HG03064 (cell line): ENCODE measurements at regions not wholly inside any gene's neighbourhood (a gene's known extent, or its start where the extent isn't known, plus 50 kb on each side); places are given as distances from the start of the nearest gene placed in this dataset.
"Not testable (repeated sequence)": the region's sequence is repeated elsewhere in the genome, so short reads cannot be mapped to it uniquely, and the experiment has no call there.

Experiments used
- ATAC-seq: cut with Tn5 transposase; IDR thresholded peaks from one replicate; pipeline ENCODE4 v1.9.1; 2021; ENCODE audit warnings: low read depth; ENCODE audit not compliant: unreplicated experiment

DNA sequence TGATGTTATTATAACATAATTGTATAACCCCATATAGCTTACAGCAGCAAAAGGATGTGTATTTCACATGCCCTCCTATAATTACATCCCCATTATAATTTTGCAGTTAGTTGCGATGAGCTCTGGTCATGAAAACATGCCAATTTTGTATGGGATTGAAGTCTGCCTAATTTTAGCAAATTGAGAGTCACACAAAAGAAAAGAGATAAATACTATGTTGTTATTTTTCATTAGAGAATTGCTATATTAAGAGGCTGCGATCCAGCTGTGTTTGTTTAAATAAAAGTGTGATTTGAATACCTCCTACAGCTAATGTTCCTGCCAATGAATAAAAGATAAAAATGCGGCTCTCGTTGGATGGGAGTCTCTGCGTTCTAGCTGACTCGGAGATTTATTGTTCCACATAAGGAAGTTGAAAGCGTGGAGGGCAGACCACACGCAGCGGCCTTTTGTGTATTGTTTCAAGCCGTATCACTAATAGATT, 461.0 kb upstream of the NFIA start:
- ATAC-seq: no peak

DNA sequence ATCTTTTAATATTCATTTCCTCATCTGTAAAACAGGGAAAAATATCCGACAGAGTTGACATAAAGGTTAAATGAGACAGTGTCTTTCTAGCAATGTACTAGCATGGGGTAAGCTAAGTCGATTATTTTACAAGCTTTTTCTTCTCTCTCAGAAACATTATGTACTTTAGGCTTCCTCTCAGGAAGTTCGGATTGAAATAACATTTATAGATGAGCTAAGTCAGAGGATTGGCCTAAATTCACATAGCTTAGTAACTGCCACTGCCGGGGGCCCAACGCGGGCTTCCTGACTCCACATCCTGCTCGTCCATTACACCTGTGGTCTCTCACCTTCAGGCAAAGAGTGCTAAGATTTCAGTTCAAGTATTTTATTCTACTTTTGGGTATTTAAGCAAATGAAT, 462.3 kb upstream of the NFIA start:
- ATAC-seq: no peak

DNA sequence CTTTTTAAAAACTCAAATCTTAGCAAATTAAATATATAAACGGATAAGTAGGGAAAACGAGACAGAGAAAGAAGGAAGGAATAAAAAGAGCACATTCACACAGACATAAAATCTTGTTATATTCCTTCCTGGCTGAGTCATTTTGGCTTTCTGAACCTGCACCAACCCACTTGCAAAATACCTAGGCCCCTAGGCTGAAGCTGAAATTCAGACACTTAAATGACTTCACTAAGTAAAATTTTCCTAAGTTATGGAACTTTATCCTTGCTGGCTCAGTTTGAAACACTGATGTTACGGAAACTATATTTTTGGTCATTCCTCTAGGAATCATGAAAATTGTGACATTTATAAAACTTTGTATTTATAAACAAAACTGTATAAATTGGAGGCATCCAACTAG, 462.8 kb upstream of the NFIA start:
- no peak for ATAC-seq

DNA sequence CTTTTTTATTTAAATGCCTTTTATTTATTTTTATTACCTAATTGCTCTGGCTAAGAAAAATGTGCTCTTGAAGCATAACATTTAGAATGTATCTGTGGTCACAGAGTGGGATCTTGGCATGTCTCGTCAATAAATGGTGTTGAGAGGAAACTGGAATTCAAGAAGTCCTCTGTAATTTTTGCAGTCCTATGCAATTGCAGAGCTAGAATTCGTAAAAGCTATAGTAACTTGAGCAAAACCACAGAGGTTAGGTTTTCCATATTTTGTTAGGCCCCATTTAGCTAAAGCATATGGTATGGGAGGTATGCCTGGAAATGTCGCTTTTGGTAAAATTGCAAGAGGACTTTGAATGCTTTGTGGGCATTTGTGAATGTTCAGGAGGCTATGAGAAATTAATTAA, 466.7 kb upstream of the NFIA start:
- ATAC-seq: no peak

DNA sequence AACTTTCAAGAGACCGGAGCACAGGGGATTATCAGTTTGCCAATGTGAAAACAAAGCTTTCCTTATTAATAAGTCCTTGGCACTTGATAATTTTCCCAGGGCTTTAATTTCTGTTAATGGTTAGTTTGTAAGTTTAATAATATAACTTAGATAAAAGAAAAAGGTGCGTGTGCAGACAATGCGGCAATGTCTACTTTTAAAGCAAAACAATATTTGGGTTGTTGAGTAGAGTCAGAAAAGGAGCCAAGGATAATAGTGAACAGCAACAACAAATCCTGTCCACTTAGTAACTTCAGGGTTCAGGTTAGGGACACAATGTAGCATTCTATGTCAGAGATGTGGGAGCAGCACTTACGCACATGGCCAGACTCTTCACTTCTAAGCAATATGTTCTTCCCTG, 469.6 kb upstream of the NFIA start:
- ATAC-seq: no peak

DNA sequence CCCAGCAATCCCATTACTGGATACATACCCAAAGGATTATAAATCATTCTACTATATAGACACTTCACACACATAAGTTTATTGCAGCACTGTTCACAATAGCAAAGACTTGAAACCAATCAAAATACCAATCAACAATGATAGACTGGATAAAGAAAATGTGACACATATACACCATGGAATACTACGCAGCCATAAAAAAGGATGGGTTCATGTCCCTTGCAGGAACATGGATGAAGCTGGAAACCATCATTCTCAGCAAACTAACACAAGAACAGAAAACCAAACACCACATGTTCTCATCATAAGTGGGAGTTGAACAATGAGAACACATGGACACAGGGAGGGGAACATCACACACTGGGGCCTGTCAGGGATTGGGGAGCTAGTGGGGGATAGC, 475.4 kb upstream of the NFIA start:
- ATAC-seq: not testable (repeated sequence)

DNA sequence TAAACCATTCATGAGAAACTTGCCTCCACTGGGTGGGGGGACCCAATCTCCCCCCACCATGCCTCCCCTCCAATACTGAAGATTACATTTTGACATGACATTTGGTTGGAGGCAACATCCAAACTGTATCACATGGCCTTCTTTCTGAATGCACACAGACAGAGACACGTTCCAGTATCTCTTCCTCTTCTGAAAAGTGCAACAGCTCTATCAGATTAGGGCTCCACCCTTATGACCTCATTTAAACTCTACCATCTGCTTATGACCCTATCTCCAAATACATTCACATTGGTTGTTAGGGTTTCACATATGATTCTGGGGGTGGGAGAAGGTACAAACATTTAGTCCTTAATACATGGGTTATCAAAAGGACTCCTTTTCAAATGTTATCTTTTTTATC, 481.8 kb upstream of the NFIA start:
- no peak for ATAC-seq

DNA sequence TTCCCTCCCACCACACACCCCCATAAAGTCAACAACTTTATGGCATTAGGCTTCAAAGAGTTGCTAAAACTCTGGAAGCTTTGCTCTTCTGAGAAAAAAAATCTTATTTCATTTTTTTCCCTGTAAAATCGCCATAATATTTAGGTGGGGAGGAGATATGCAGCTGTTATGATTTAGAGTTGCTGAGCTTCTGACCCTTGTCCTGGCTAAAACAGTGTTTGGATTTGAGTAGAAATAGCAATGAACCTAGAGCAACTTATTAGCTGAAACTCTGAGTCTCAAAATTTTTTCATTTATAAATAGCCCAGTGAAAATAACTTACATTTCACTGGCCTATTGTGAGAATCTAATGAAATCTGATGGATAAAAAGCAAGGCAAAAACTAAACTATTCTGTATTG, 482.8 kb upstream of the NFIA start:
- ATAC-seq: no peak

DNA sequence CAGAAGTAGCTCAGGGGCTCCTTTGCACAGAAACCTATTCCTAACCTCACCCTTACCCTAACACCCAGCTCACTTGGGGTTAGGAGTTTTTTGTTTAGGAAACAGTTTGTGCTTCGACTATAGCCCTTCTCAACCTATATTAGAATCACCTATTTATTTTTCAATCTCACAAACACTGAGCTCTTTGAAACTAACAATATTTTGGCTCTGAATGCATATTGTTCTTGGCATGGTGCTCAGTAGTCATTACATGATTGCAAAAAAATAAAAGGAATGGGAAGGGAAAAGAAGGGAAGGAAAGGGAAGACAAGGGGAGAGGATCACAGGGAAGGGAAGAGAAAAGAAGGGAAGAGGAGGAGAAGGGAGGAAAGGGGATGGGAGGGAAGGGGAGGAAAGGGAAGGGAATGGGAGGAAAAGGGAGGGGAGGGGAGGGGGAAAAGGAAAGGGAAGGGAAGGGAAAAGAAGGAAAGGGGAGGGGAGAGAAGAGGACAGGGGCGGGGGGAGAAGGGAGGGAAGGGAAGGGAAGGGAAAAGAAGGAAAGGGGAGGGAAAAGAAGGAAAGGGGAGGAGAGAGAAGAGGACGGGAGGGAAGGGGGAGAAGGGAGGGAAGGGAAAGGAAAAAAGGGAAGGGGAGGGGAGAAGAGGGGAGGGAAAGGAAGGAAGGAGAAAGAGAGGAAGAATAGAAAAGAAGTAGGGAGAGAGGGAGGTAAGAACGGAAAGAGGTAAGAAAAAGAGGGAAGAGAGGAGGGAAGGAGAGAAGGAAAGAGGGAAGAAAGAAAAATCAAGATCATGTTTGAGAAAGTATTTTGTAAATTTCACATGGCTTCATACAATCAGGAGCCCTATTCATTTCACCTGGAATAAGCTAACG, 484.1 kb upstream of the NFIA start:
- no peak for ATAC-seq

DNA sequence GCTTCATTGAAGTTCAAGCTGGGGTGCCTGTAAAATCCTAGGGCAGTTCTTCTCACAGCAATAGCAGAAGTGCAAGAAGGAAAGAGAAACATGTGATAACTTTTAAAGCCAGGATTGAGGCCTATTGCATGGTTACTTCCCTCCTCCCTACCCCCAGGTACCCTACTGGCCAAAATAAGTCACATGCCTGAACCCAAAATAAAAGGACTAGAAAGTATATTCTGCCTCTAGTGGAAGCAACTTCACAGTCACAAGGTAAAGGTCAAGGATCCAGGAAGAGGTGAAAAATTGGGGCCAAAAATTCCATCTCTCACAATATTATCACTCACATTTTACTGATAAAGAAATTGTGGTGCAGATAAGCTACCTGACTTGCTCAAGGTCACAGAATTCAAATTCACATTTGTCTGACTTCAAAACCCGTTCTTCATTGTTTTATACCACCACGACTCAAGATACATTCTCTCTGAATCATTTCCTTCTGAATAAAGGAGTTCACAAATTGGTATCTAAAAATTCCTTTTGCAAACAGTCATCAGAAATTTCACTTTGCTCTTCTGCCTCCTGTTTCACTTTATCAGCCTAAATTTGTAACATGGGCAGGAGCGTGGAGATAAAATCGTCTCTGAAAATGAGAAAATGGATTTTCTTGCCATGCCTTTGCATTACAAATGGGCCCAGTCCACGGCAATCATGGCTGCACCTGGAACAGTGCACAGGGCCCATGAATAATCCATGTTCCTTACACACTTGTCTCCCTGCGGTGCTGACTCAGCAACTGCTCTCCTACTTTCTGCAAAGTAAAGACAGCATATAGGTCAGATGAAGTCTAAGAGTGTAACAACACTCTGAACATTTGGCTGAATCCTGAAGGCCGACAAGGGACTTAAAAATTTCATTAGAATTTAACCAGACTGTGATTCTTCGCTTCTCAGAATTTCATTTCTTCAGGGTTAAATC, 485.3 kb upstream of the NFIA start:
- ATAC-seq: no peak

DNA sequence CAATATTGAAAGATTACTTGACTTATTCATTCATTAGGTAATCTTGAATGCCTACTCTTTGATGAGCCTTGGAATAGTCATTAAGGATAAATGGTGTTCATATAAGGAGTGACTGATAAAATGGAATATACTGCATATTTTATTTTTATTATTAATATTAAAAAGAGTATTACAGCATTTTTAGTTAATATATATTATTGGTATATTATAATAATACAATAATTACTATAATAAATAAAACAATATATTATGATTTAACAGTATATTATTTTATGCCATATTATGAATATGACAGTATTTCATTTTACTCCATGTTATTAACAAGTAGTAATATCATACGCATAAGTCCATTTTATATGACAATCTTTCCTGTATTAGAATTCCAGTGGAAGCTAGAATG, 490.8 kb upstream of the NFIA start:
- no peak for ATAC-seq

DNA sequence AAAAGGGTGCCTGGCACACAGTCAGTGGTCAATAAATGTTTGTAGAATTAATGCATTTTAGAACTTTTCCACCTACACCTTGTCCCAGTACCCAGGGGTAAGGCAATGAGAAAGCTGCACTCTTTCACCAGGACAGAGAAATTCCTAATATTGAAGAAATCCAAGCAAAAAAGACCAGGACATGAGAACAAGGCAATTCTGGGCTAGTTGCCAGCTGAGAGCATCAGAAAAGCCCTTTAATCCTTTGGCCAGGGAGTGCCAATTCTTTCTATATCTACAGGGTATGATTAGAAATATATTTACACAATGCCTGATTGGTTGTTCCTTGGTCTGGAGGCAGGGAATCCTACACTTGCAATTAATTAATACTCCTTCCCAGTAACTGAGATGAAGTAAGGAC, 492.4 kb upstream of the NFIA start:
- ATAC-seq: no peak

DNA sequence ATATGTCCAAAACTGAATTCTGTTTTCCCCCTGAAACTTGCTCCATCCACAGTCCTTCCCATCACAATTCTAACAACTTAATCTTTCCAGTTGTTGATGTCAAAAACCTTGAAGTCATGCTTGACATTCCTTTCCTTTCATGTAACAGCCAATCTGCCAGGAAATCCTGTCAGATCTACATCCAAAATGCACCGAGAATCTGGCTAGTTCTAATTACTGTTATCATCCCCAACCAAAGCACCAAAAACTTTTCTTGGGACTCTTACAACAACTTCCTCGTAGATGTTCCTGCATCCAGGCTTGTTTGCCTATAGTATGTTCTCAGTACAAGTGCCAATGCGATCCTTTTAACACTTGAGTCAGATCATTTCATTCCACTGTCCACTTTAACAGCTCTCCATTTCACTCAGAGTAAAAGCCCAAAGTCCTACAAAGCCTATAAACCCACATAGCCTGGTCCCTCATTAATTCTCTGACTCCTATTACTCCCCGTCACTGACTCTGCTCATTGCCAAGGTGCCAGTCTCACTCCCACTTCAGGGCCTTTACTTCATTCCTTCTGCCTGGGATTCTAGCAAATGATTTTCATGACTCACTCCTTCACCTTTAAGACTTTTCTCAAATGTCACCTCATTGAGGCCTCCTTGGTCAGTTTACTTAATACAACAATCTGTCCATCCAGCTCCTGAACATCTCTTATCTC, 493.2 kb upstream of the NFIA start:
- ATAC-seq: no peak

DNA sequence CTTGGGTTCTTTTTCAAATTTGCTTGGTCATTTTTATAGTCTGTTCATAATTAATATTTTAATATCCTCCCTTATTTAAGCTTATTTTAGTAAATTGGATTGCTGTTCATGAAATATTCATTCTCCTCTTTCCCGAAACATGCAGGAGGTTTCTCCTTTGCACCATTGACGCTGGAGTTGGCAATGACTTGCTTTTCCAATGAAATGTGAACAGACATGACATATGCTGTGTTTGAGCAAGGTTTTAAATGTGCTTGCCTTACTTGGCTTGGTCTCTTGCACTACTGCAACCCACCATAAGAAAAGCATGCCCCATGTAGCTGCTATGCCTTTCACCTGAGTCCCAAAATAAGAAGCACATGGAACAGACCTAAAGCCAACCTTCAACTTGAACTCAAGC, 498.0 kb upstream of the NFIA start:
- ATAC-seq: no peak

DNA sequence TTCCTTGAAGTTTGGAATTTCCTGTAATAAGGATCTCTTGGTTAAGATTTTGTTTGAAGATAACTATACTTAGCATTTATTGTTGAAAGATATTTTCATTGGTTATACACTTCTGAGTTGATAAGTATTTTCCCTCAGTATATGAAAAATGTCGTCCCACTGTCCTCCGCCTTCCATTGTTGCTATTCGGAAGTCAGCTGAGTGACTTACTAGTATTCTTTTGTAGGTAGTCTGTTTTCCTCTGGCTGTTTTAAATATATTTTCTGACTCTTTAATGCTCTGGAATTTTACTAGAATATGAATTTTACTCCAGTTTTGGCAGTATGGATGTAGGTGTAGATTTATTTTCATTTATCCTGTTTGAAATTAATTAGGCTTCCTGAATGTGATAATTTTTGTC, 498.7 kb upstream of the NFIA start:
- ATAC-seq: no peak

DNA sequence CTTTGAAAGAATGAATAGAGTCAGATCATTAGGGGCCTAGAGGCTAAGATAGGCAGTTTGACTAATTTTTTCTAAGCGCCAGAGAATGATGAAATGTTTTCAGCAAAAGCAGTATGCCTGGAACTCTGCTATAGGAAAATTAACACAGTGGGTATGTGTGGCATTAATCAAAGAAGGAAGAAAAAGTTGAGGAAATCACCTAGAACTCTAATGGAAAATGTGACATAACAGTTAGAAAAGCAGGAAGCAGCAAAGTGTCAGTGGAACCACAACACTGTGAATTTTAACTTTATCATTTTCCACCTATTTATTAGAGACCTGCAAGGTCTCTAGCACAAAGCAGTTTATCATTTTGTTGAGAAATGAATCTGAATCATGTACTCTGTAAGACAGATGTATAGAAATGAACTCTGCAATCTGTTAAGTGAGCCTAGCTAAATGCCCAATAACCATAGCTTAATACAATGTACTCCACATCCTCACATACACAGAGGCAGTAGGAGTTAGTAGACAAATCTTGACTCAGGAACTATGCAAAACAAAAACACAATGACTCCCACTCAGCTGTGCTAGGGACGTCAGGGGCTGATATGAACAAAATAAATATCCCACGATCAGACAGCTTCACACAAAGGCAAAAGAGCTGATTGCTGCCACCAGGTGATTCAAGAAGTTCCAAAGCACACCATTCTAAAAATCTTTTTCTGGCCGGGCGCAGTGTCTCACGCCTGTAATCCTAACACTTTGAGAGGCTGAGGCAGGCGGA, 500.7 kb upstream of the NFIA start:
- no peak for ATAC-seq

DNA sequence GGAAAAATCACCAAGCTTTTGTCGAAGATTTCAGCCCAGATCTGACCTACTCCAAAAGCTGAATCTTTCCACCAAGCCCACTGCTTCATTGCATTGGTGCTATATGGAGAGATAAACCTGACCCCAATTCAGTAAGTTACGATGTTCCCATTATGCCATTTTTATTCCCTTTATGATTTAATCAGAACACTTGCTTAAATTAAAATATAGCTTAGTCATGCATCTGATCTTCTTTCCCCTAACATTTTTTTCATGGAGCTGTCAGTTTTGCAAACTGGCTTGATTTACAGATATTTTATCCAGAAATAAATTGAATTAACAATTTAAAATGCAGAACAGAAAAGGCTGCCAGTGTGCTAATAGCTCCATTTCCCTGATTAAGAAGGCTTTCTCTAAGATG, 503.5 kb upstream of the C1orf87 start:
- no peak for ATAC-seq

DNA sequence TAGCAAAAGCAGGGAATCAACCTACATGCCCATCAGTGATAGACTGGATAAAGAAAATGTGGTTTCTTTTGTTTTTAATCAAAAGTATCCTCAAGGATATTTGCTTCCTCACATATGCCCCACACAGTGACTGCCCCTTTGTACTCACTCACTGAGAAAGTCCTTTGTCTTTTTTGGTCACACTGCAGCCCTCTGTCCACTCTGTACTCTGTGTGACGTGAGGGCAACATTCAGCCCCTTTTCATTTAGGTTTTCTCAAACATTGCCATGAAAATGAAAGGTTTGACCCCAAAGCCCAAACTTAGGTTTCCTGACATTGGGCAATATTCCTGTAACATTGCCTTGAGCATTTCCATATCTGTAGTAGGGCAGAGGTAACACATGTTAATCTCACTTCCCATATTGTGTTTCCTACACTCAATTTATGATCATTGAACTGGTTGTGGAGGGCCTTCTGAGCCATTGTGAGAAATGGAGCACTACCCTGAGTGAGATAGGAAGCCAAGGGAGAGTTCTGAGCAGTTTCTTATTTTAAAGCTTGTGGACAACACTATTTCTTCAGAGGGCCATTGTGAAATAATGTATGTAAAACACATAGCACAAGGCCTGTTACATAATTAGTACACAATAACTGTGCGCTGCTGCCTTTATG, 501.9 kb upstream of the C1orf87 start:
- no peak for ATAC-seq

DNA sequence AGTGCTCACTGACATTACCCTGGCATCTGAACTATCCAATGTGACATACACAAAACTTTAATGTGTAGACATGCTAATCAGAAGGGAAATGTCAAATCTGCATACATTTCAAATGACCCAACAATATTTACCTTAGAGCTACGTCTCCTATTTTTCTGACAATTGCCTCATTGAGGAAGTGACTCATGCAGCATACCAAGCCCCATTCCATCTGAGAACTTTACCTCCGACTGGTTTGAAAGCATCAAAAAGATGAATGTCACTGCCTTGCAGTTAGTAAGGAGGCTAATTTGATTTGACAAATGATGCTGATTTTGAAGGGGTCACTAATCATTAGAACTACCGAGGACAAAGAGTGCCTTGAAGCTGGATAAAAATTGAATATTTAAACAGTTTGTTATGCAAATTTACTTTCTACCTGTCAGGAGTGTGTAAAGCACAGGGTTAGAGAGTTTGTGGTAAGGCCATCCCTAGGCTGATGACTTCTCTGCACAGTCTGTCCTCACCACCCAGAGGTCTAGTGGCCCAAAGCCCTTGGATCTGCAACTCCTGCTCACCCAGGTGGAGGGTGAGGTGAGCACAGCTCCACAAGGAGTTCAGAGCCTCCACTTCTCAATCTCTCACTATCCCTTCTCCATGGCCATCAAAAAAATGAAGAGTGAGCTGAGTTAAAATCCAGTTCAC, 500.3 kb upstream of the C1orf87 start:
- no peak for ATAC-seq
